ENCODE measurements at regions not wholly inside any gene's neighbourhood (a gene's known extent, or its start where the extent isn't known, plus 50 kb on each side); places are given as distances from the start of the nearest gene placed in this dataset.

GRCh38 chr12:87925021-87925420 is 104.2 kb downstream of the C12orf50 start:
- TF ChIP-seq CTCF (IDR thresholded peaks at IDR 0.05; ENCODE audit: low read length) (no peak), EZH2 (IDR thresholded peaks at IDR 0.05; ENCODE audit: borderline replicate concordance, low read length) (no peak)

Data from OCI-LY1 (cell line).